SKM-1 (cell line): ENCODE measurements at regions not wholly inside any gene's neighbourhood (a gene's known extent, or its start where the extent isn't known, plus 50 kb on each side); places are given as distances from the start of the nearest gene placed in this dataset.
"Not testable (repeated sequence)": the region's sequence is repeated elsewhere in the genome, so short reads cannot be mapped to it uniquely, and the experiment has no call there.

Experiments
- DNase-seq: peaks from one replicate; lab custom pipeline; 2025; ENCODE audit not compliant: unreplicated experiment; lab: John Stamatoyannopoulos, UW

DNA sequence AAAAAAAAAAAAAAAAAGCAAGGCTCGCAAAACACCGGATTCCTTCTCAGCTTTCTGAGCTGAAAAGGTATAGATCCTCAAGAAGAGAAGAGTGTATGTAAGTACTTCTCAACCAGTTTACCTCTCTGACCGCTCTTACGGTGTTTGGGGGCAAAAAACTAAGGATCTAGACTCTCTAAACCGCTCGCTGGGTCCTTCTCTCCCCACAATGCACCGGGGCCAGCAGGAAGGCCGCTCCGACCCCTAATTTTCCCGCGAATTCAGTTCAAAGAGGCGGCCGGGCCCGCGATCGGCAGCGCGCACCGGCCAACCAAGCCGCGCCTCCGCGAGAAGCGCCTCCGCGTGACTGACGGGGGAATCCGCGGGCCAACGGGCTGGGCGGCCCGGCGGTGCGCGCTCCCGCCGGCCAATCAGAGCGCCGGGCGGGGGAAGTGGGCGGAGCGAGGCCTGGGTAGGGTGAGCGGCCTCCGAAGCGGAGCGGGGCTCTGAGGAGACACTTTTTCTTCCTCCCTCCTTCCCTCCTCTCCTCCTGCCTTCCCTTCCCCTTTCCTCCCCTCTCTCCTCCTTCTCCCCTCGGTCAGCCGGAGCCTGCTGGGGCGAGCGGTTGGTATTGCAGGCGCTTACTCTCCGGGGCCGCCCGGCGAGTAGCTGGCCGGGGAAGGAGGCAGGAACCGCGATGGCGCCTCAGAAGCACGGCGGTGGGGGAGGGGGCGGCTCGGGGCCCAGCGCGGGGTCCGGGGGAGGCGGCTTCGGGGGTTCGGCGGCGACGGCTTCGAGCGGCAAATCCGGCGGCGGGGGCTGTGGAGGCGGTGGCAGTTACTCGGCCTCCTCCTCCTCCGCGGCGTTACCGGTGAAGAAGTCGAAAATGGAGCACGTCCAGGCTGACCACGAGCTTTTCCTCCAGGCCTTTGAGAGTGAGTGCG lies 93.0 kb downstream of the CRLF3 start:
- peak; percentile 61 for DNase-seq

DNA sequence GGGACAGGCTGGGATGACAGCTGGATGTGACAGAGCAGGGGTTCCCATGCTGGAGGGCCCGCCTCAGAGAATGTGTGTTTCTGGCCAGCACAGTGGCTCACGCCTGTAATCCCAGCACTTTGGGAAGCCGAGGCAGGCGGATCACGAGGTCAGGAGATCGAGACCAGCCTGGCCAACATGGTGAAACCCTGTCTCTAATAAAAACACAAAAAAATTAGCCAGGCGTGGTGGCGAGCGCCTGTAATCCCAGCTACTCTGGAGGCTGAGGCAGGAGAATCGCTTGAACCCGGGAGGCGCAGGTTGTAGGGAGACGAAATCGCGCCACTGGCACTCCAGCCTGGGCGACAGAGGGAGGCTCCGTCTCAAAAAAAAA lies 93.7 kb downstream of the CRLF3 start:
- DNase-seq = not testable (repeated sequence)

DNA sequence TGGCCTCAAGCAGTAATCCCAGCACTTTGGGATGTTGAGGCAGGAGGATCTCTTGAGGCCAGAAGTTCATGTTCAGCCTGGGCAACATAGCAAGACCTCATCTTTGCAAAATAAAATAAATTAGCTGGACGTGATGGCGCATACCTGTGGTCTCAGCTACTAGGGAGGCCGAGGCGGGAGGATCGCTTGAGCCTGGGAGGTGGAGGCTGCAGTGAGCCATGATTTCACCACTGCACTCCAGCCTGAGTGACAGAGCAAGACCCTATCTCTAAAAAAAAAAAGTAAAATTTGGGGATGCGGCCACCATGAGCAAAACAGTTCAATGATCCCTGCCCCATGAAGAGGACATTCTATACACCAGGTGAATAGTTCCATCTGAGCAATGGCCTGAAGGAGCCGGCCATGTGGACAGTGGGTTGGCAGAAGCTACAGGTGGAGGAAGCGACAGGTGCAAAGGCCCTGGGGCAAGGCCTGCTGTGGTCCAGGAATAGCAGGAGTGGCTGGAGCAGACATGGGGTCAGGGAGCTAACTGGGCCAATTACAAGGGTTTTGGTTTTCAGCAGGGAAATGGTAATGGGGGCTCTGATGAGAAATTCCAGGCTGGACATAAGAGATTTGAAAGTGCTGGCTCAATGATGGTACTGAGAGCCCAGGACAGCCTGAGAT lies 94.2 kb downstream of the CRLF3 start:
- DNase-seq = not testable (repeated sequence)

DNA sequence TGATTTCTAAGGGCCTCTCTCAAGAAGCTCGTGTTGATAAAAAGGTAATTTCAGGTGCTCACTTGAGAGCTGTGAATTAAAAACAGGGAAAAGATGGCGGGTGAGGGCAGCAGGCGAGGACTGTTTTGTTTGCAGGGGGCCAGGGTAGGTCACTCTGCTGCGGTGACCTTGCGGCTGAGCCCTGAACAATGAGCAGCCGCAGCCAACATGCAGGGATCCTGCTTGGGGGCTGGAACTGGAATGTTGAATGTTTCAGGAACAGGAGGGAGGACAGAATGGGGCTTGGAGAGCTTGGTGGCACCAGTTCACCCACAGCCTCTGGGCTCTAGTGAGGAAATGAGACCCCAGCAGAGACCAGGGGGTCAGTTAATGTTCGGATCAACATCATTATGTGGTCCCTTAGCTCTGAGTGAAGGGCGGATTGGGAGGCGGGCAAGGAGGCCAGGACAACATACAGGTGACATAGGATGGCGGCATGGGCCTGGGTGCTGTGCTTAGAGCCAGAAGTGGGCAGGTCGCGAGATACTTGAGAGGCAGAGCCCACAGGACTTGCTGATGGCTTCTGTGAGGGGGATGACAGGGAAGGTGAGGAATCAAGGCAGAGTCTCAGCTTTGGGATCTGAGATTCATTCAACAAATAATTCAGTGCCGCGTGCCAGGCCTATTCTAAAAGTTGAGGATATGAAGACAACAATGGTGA lies 94.9 kb downstream of the CRLF3 start:
- not testable (repeated sequence) for DNase-seq

DNA sequence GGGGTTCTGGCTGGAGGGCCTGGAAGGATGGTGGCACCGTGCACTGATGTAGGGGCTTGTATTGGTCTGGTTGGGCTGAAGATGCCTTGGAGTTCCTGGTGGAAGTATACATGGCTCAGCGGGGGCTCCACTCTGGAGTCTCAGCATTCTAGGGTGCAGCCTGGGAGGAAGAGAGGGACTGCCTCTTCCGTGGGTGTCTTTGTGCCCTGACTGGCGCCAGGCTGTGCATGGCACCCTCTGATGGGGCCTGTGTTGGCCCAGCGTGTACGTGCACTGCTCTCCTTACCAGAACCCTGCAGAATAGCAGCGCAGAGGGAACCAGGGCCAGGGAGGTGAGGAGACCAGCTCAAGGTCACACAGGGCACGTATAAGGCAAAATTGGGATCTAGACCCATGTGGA lies 97.0 kb downstream of the CRLF3 start:
- DNase-seq = not testable (repeated sequence)

DNA sequence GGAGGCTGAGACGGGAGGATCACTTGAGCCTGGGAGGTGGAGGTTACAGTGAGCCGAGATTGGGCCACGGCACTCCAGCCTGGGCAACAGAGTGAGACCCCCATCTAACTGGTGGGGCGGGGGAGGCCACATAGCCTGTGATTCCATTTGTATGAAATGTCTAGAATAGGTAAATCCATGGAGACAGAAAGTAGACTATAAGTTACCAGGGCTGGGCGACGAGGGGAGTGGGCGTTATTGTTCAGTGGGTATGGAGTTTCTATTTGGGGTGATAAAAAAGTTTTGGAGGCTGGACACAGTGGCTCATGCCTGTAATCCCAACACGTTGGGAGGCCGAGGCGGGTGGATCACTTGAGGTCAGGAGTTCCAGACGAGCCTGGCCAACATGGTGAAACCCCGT lies 97.8 kb downstream of the CRLF3 start:
- not testable (repeated sequence) for DNase-seq

DNA sequence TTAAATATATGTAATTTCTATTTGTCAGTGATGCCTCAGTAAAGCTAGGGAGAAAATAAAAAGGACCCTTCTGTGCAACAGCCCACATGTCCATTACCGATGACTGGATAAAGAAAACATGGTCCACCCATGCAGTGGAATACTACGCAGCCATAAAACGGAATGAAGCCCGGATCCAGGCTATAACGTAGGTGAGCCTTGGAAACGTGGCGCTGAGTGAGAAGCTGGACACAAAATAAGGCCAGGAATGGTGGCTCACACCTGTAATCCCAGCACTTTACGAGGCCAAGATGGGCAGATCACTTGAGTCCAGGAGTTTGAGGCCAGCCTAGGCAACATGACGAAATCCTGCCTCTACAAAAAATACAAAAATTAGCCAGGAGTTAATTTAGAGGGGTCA lies 98.2 kb downstream of the CRLF3 start:
- not testable (repeated sequence) for DNase-seq

DNA sequence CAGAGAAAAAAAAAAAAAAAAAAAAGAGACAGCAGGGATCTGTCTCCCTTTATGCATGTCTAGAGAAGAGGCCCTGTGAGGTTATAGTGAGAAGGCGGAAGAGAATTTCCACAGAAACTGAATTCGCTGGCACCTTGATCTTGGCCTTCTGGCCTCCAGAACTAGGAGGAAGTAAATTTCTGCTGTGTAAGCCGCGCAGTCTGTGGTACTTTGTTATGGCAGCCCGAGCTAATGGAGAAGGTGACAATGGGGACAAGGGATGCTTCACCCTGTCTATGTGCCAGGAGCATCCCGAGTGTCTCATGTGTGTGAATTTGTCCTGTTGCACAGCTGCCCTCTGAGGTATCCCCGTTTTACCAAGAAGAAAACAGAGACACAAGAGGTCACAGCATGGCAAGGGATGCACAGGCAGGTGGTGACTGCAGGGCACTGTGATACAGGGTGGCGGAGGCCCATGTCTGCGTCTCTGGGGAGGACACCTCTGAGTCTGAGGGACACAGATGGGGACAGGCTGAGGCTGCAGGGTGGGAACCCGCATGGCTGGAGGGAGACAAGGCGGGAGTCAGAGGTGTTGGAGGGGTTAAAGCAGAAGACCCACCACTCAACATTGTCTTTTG lies 100.3 kb downstream of the CRLF3 start:
- not testable (repeated sequence) for DNase-seq

DNA sequence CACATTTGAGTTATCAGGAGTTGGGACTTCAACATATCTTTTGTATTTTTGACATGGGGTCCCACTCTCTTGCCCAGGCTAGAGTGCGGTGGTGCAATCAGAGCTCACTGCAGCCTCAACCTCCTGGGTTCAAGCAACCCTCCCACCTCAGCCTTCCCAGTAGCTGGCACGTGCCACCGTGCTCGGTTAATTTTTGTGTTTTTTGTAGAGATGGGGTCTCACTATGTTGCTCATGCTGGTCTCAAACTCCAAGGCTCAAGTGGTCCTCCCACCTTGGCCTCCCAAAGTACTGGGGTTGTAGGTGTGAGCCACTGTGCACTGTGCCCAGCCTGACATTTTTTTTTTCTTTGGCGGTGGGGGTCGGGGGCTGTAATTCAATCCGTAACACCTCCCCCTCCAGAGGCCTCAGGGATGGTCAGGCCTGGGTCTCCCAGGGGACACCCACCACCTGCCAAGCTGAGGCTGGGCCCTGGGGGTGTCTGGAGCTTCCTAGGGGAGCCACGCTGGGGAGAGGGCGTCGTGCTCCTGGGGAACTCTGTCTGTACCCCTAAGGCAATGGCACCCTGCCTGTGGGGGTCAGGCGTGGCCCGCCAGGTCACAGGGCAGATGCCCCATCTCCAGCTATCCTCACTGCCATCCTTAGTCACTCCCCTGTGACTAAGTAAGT lies 102.2 kb downstream of the CRLF3 start:
- DNase-seq = not testable (repeated sequence)

DNA sequence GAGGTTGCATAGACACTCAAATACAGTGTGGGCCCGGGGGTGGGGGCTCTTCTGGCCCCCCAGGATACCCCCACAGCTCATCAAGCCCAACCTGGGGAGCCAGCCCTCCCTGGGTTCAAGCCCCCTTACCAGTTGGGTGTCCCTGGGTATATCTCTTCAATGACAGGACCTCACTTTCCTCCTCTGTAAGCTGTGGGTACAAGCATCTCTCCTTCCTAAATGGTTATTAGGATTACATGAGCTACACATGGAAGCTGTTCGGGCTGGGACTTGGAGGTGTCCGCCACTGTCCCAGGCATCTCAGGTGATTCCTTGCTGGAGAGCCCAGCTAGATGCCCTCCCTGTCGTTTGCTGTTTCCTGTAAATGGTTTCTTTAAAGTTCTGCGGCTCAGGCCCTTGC lies 103.5 kb downstream of the CRLF3 start:
- DNase-seq = not testable (repeated sequence)

DNA sequence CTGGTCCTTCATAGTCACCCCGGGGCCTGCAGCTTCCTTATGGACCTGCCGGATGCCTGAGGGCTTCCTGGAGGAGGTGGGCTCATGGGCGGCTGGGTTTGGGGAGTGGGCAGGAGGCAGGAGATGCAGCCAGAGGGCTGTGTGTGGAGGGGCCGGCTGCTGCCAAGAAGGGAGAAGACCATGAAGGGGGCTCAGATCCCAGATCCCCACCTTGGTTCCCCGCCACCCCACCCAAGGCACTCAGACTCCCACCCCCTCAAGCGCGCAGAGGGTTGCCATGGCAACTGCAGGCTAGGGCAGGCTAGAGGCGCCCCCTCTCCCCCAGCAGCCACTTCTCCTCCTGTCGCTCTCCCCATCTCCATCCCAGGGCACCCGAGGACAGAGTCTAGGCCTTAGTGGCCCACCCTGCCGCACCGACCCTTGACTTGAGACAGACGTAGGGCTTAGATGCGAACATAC lies 104.5 kb downstream of the CRLF3 start:
- DNase-seq = no peak

DNA sequence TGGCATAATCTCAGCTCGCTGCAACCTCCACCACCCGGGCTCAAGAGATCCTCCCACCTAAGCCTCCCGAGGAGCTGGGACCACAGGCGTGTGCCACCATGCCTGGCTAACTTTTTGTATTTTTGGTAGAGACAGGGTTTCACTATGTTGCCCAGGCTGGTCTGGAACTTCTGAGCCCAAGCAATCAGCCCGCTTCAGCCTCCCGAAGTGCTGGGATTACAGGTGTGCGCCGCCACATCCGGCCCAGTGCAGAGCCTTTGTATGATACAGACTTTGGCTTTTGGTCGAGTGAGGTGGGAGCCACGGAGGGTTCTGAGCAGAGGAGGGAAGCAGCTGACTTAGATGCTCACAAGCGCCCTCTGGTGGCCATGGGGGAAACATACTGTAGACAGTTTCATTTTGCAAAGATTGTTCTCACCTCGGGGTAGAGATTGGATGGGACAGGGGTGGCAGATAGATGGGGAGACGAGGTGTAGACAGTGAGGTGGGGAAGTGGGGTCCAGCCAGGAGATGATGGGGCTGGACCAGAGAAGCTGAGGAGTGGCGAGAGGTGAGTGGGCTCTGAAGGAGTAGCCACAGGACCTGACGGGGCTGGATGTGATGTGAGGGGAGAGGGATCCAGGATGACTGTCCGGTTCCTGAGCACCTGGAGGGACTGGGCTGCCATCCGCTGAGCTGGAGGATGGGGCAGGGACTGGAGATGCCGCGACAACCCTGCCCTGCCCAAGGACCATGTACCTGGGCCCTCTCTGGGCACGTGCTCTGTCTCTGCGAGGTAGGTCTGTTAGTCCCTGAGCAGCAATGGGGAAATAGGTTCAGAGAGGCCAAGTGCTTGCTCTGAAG lies 105.1 kb downstream of the CRLF3 start:
- peak; percentile 23 for DNase-seq

DNA sequence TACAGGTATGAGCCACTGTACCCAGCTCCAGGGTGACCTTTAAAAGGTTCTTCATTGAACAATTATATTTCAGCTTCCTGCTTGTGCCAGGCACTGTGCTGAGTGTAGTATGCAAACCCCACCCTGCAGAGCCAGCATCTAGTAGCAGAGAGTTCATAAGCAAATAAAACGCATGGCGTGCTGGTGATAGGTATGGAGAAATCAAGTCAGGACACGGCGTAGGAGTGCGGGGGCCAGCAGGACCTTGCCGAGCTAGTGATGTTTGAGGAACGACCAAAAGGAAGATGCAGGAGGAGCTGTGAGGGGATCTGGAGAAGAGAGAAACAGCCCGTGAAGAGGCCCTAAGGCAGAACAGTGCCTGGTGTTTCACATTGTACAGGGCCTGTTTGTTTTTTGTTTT lies 105.8 kb downstream of the CRLF3 start:
- DNase-seq = not testable (repeated sequence)

DNA sequence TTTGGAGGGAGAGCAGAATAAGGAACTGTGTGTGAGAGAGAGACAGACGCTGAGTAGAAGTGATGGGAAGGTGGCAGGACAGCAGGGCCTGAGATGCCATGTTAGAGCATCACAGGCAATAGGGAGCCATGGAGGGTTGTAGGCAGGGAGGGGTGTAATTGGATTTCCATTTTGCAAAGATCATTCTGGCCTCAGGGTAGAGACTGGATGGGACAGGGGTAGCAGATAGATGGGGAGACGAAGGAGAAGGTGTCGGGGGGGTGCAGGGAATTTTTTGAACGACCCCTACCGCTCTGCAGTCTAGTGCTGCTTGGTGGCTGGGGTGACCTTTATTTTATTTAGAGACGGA lies 106.4 kb downstream of the CRLF3 start:
- not testable (repeated sequence) for DNase-seq

DNA sequence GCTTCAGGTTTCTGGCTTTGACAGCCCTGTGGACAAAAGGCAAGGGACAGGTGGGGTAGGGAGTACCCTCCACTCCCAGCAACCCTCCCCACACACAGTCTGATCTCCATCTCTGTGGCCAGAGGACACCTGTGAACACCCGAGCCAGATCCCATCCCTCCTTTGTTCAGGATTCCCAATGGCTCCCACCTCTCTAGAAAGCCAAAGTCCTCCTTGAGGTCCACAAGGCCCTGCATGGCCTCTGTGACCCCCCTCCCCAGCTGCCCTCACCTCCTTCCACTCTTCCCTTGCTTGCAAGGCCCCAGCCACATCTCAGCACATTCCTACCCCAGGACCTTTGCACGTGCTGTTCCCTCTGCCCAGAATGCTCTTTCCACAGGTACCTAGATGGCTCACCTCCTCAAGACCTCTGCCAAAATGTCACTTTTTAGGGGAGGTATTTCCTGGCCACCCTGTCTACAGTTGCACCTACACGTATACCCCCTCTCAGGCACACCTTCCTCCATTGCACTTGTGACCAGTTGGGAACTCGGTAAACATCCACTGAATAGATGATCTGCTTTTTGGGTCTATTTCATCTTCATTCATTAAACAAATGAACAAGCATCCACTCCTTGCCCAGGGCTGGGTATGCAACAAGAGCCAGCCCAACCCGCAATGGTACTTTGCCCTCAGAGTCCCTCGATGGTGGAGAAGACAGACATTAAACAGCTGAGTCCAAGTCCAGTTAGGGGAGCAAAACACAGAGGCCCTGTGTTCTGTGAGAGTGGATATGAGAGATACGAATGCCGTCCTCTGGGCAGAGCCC lies 107.0 kb downstream of the CRLF3 start:
- no peak for DNase-seq

DNA sequence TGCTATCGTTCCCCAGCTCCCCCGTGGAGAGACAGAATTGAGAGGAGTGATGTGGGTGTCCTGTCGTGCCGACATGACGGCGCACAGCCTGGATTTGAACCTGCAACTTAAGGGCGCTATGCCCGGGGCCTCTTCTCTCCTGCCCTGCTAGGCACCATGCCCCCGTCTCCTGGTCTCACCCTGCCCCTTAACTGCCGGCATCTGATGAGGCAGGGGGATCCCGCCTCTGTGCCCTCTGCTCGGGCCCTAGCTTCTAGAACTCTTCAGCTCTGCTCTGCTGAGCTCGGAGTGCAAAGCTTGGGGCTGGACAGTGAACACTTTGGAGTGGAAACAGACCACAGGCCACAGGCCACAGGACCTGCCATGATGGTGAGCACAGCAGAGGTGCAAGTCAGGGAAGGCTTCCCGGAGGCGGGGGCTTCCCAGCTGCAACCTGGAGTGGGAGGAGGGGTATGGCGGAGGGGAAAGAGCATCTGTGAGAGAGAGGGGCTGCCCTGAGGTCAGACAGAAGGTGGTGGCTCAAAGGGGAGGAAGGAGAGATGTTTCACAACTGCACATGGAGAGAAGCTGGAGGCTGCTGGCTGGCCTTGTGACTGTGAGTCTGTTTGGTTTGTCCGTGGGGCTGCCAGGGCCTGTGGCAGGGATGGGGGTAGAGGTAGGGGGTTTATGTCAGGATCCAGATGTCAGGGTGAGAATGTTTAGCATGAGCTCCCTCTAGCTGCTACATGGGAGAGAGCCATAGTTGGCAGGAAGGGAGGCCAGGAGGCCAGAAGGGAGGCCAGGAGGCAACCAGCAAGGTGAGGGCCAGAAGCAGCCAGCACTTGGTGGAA lies 107.8 kb downstream of the CRLF3 start:
- no peak for DNase-seq

DNA sequence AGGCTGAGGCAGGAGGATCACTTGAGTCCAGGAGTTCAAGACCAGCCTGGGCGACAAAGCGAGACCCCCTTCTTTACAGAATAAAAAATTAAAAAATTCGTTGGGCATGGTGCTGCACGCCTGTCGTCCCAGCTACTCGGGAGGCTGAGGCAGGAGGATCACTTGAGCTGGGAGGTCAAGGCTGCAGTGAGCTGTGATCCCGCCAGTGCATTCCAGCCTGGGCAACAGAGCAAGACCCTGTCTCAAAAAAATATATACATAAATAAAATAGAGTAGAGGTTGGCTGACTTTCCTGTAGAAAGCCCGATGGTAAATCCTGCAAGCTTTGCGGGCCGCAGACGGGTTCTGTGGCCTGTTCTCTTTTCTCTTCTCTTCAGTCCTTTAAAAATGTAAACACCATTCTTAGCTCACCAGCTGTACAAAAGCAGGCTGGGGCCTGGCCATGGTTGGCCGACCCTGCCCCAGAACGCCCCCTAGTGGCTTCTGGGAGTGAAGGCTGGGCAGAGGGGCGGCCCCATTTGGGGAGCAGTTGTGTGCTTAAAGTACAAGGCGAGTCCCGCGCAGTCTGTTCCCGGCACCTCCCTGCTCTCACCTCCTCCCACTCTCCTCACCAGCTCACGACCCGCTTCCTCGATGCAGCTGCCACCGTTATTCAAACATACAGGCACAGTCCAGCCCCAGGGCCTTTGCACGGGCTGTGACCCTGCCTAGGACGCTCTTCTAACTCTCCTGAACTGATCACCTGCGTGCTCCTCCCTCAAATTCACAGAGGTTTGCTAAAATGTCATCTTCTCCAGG lies 109.5 kb downstream of the CRLF3 start:
- not testable (repeated sequence) for DNase-seq
